K562 (cell line): ENCODE measurements at regions not wholly inside any gene's neighbourhood (a gene's known extent, or its start where the extent isn't known, plus 50 kb on each side); places are given as distances from the start of the nearest gene placed in this dataset.
"Not testable (repeated sequence)": the region's sequence is repeated elsewhere in the genome, so short reads cannot be mapped to it uniquely, and the experiment has no call there.

Source experiments
- ATAC-seq: fragments of 200-7000 bp; cut with Tn5 transposase; 3 replicates; pipeline ENCODE4 v1.9.1; 2020; ENCODE audit warnings: moderate library complexity
- BruUV-seq: library from RNA; stranded (reverse); fragments of 400-500 nt; replicated peaks from 2 replicates; lab custom pipeline; 2021; lab: Mats Ljungman, UMichigan
- CTCF ChIA-PET: fragments of 300-600 bp; formaldehyde crosslinking; extraction: SDS; loops from one replicate; lab custom pipeline; 2021; ENCODE audit warnings: low intra/inter-chr PET ratio; lab: Yijun Ruan, JAX
- POLR2A ChIA-PET: fragments of 300-600, 350-650 bp; sonication (Branson Sonifier 250); formaldehyde crosslinking; extraction: SDS; loops from one replicate; lab custom pipeline; 2021; ENCODE audit warnings: antibody characterized with exemption, inconsistent platforms; lab: Yijun Ruan, JAX
- DNase-seq, 4 experiments: peaks; one replicate each; pipeline versions ENCODE4 v3.0.0 to v3.0.0-alpha.2; 2011 to 2018; ENCODE audit warnings: low spot score in 3 of 4, mixed read lengths in 3 of 4; ENCODE audit errors: extremely low read depth in 1 of 4
- FAIRE-seq: peaks from 2 replicates; lab custom pipeline; 2011; peaks lifted over from hg19 to GRCh38; lab: Jason Lieb, UNC
- H2AFZ ChIP-seq: 2 replicates; pipeline ENCODE4 v1.6.0; 2011; ENCODE audit warnings: low read depth, low read length, control low read depth, inconsistent platforms
- H3K27ac ChIP-seq: fragments of 200-600 bp; 3 replicates; pipeline ENCODE4 v1.8.0; 2011; ENCODE audit warnings: low read depth, mild to moderate bottlenecking, control low read depth, inconsistent platforms, low read length, moderate library complexity, mixed read lengths; ENCODE audit errors: extremely low read depth
- H3K27me3 ChIP-seq, 2 experiments: fragments of 300-600 bp in 1 of 2; 2 replicates in 1 of 2; 3 replicates in 1 of 2; pipeline versions ENCODE4 v1.6.0 to v1.8.0; 2011; ENCODE audit warnings: inconsistent platforms in 2 of 2, low read length in 2 of 2, mild to moderate bottlenecking in 1 of 2, mixed read lengths in 1 of 2, moderate library complexity in 1 of 2; ENCODE audit not compliant: control insufficient read depth in 2 of 2, insufficient read depth in 2 of 2
- H3K36me3 ChIP-seq: fragments of 300-600 bp; 3 replicates; pipeline ENCODE4 v1.8.0; 2011; ENCODE audit warnings: mild to moderate bottlenecking, low read length, inconsistent platforms; ENCODE audit not compliant: control insufficient read depth, insufficient read depth
- H3K4me1 ChIP-seq, 2 experiments: fragments of 200-600 bp in 1 of 2; replicated peaks in 1 of 2; 2 replicates in 1 of 2; 3 replicates in 1 of 2; pipeline versions ENCODE4 v1.5.1 to v1.8.0; 2011; ENCODE audit warnings: inconsistent platforms in 2 of 2, low read length in 2 of 2, mild to moderate bottlenecking in 1 of 2, mixed read lengths in 1 of 2, moderate library complexity in 1 of 2; ENCODE audit not compliant: control insufficient read depth in 2 of 2, insufficient read depth in 2 of 2
- H3K4me2 ChIP-seq: 2 replicates; pipeline ENCODE4 v1.6.1; 2011; ENCODE audit warnings: low read length, control low read depth, inconsistent platforms, mixed read lengths; ENCODE audit not compliant: insufficient read depth
- H3K4me3 ChIP-seq: fragments of 200-600 bp; sonication (generic), shearing (Covaris generic); 2 replicates; pipeline ENCODE4 v1.5.1; 2016; ENCODE audit warnings: control low read depth, inconsistent platforms
- H3K79me2 ChIP-seq: fragments of 200-600 bp; 3 replicates; pipeline ENCODE4 v1.8.0; 2011; ENCODE audit warnings: low read length, inconsistent platforms; ENCODE audit not compliant: control insufficient read depth, insufficient read depth
- H3K9ac ChIP-seq, 2 experiments: 2 replicates each; pipeline versions ENCODE4 v1.6.0 to v1.6.1; 2011; ENCODE audit warnings: low read depth in 2 of 2, low read length in 2 of 2, control low read depth in 1 of 2, inconsistent platforms in 1 of 2, mild to moderate bottlenecking in 1 of 2, mixed read lengths in 1 of 2; ENCODE audit not compliant: insufficient read depth in 1 of 2
- H3K9me1 ChIP-seq: one replicate; pipeline ENCODE4 v1.6.0; 2011; ENCODE audit warnings: inconsistent platforms, mild to moderate bottlenecking, low read length, moderate library complexity; ENCODE audit not compliant: control insufficient read depth, insufficient read depth
- H3K9me3 ChIP-seq: replicated peaks from 2 replicates; pipeline ENCODE4 v1.5.1; 2011; ENCODE audit warnings: low read depth, low read length, inconsistent platforms; ENCODE audit not compliant: control insufficient read depth, insufficient read depth
- H4K20me1 ChIP-seq: replicated peaks from 2 replicates; pipeline ENCODE4 v1.6.1; 2011; ENCODE audit warnings: low read length, inconsistent platforms, mixed read lengths; ENCODE audit not compliant: control insufficient read depth, insufficient read depth
- GTF2E2 ChIP-seq: fragments of 200-800 bp; sonication (Bioruptor generic); IDR thresholded peaks from 2 replicates; pipeline ENCODE4 v1.6.1; 2016; ENCODE audit warnings: missing genetic modification characterization, missing compliant biosample characterization
- VEZF1 ChIP-seq: fragments of 200-800 bp; sonication (Bioruptor generic); IDR thresholded peaks from 2 replicates; pipeline ENCODE4 v1.6.1; 2017; ENCODE audit warnings: missing genetic modification characterization, missing compliant biosample characterization
- WGBS: fragments of 100-300 bp; shearing (Covaris generic); methylation state at CpG from one replicate; pipeline ENCODE4 v1.1.6; 2016; ENCODE audit warnings: low coverage, mixed read lengths; ENCODE audit not compliant: insufficient coverage; ENCODE audit errors: missing lambda C conversion rate; 5-methylcytosine and 5-hydroxymethylcytosine counted together
- in situ Hi-C: fragments of 300-500 bp; cut with MboI; formaldehyde crosslinking; loops from 4 replicates; pipeline ENCODE4 v1.15.0; 2018; ENCODE audit warnings: inconsistent platforms, mixed read lengths
- intact Hi-C: fragments of 100-400 bp; cut with micrococcal nuclease; formaldehyde crosslinking; loops from 2 replicates; pipeline ENCODE4 v1.14.2; 2022

DNA sequence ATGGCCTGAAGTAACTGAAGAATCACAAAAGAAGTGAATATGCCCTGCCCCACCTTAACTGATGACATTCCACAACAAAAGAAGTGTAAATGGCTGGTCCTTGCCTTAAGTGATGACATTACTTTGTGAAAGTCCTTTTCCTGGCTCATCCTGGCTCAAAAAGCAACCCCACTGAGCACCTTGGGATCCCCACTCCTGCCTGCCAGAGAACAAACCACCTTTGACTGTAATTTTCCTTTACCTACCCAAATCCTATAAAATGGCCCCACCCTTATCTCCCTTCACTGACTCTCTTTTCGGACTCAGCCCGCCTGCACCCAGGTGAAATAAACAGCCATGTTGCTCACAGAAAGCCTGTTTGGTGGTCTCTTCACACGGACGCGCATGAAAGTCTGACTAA, 564.5 kb upstream of the SLITRK6 start:
- POLR2A ChIA-PET, H3K4me1 ChIP-seq, H3K36me3 ChIP-seq, H4K20me1 ChIP-seq, CTCF ChIA-PET, H3K27ac ChIP-seq, H3K9ac ChIP-seq, BruUV-seq, H2AFZ ChIP-seq, H3K79me2 ChIP-seq, FAIRE-seq, H3K9me1 ChIP-seq, H3K27me3 ChIP-seq, DNase-seq, in situ Hi-C loops, H3K4me2 ChIP-seq, H3K9me3 ChIP-seq, intact Hi-C loops, ATAC-seq, H3K4me3 ChIP-seq: not testable (repeated sequence)
- WGBS, result 10% methylated on average over 3 of the region's 5 CpGs

GRCh38 chr13:86368924-86369323, 569.7 kb upstream of the SLITRK6 start:
- TF ChIP-seq GTF2E2 (tag) (no peak), VEZF1 (CRISPR knock-in tag) (no peak)
- TF ChIP-seq, all 486 proteins: peak for 0
- intact Hi-C loops (no loop called here), in situ Hi-C loops (no loop called here)
- Histone ChIP-seq H3K27me3 (no peaks in the 10 kb centered on the region), H4K20me1 (no peaks in the 10 kb centered on the region), H3K79me2 (no peaks in the 10 kb centered on the region), H3K36me3 (no peaks in the 10 kb centered on the region), H3K27ac (no peak overlapping the region), H2AFZ (no peak overlapping the region), H3K4me1 (no peaks in the 10 kb centered on the region), H3K9me3 (no peaks in the 10 kb centered on the region), H3K4me3 (no peak overlapping the region), H3K9ac (no peak overlapping the region), H3K4me2 (no peak overlapping the region), H3K9me1 (no peaks in the 10 kb centered on the region)
- BruUV-seq, result no TSS peak
- CTCF ChIA-PET, result no interaction called here
- FAIRE-seq (no peak), ATAC-seq (no peak), DNase-seq (no peak)
- 5% methylated on average over 10 of the region's 12 CpGs for WGBS
- POLR2A ChIA-PET, result no interaction called here
